PFSK-1 (cell line): ENCODE measurements at regions not wholly inside any gene's neighbourhood (a gene's known extent, or its start where the extent isn't known, plus 50 kb on each side); places are given as distances from the start of the nearest gene placed in this dataset.

ENCODE experiments used
- POLR2AphosphoS5 ChIP-seq: IDR thresholded peaks from 2 replicates; pipeline ENCODE4 v1.6.1; 2012; ENCODE audit warnings: low read depth, mild to moderate bottlenecking, control low read depth, low read length, moderate library complexity
- SIN3A ChIP-seq: IDR thresholded peaks from 2 replicates; pipeline ENCODE4 v1.6.1; 2012; ENCODE audit warnings: mild to moderate bottlenecking, low read length, moderate library complexity, borderline replicate concordance; ENCODE audit not compliant: insufficient read depth
- TAF1 ChIP-seq: IDR thresholded peaks from 2 replicates; pipeline ENCODE4 v1.6.1; 2012; ENCODE audit warnings: low read length, control low read depth, borderline replicate concordance; ENCODE audit not compliant: insufficient read depth
- TF ChIP-seq, protein P1 (sequence below), 2 experiments: IDR thresholded peaks; 2 replicates each; pipeline versions ENCODE4 v1.6.1 to v1.8.0; 2011 to 2012; ENCODE audit warnings: low read depth in 2 of 2, low read length in 2 of 2, control low read depth in 1 of 2, inconsistent platforms in 1 of 2, mild to moderate bottlenecking in 1 of 2, moderate library complexity in 1 of 2; ENCODE audit not compliant: insufficient read depth in 1 of 2

DNA sequence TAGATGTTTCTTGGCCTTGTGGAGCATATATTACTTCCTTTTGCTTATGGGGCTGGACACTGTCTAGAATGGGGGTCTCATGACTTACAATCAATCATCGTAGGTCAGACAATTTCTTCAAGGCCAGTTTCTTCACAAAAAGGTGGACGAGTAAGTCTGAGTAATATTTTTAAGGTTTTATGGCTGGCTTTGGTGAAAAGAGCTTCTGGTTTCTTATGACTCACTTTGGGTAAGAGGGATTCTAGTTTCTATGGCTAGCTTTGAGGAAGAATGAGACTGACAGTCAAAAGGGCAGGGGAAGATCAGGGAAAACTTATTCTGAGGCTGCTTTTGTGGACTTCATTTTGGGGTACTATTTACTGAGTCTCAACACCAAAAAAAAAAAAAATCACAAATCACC is 2067.2 kb upstream of the C9orf72 start:
- no peak for TF ChIP-seq POLR2AphosphoS5
- no peak for TF ChIP-seq SIN3A
- TF ChIP-seq, protein P1, sequence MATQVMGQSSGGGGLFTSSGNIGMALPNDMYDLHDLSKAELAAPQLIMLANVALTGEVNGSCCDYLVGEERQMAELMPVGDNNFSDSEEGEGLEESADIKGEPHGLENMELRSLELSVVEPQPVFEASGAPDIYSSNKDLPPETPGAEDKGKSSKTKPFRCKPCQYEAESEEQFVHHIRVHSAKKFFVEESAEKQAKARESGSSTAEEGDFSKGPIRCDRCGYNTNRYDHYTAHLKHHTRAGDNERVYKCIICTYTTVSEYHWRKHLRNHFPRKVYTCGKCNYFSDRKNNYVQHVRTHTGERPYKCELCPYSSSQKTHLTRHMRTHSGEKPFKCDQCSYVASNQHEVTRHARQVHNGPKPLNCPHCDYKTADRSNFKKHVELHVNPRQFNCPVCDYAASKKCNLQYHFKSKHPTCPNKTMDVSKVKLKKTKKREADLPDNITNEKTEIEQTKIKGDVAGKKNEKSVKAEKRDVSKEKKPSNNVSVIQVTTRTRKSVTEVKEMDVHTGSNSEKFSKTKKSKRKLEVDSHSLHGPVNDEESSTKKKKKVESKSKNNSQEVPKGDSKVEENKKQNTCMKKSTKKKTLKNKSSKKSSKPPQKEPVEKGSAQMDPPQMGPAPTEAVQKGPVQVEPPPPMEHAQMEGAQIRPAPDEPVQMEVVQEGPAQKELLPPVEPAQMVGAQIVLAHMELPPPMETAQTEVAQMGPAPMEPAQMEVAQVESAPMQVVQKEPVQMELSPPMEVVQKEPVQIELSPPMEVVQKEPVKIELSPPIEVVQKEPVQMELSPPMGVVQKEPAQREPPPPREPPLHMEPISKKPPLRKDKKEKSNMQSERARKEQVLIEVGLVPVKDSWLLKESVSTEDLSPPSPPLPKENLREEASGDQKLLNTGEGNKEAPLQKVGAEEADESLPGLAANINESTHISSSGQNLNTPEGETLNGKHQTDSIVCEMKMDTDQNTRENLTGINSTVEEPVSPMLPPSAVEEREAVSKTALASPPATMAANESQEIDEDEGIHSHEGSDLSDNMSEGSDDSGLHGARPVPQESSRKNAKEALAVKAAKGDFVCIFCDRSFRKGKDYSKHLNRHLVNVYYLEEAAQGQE (IDR thresholded peaks at IDR 0.05; ENCODE audit: insufficient read depth in 1 of 2, low read depth in 2 of 2, low read length in 2 of 2): no peak
- no peak for TF ChIP-seq TAF1
